ENCODE measurements at regions not wholly inside any gene's neighbourhood (a gene's known extent, or its start where the extent isn't known, plus 50 kb on each side); places are given as distances from the start of the nearest gene placed in this dataset.

DNA sequence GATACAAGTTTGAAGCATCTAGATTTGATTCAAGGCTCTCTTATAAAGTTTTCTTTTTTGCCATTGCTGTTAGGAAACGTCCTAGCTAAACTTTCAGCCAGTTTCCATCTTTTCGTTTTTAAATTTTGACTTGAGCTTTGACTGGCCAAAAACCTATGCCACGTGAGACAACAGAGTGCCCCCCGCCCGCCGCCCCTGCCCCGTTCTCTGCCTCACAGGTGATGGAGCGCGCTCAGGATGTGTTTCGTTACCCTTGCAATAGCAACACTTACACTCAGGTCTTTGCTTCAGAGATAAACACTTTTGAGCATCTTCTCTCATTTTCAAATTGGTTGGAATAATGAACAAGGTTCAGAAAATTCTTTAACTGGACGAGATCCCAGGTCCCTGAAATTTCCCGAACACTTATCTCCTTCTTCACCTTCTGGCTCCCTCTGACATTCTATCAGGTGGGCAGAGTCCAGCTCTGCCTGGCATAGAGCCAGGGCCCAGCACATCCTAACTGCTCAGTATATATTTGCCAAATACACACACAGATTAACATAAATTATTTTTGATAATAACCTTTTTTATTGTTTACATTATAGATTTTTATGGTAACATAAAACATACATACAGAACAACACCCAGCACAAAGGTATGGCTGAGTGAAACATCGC lies 301.1 kb downstream of the IRS2 start:
- DNase-seq (ENCODE audit: low spot score) = no peak
- Histone ChIP-seq H3K4me3 (no peak overlapping the region), H3K27ac (no peak overlapping the region)
- TF ChIP-seq, protein P1, sequence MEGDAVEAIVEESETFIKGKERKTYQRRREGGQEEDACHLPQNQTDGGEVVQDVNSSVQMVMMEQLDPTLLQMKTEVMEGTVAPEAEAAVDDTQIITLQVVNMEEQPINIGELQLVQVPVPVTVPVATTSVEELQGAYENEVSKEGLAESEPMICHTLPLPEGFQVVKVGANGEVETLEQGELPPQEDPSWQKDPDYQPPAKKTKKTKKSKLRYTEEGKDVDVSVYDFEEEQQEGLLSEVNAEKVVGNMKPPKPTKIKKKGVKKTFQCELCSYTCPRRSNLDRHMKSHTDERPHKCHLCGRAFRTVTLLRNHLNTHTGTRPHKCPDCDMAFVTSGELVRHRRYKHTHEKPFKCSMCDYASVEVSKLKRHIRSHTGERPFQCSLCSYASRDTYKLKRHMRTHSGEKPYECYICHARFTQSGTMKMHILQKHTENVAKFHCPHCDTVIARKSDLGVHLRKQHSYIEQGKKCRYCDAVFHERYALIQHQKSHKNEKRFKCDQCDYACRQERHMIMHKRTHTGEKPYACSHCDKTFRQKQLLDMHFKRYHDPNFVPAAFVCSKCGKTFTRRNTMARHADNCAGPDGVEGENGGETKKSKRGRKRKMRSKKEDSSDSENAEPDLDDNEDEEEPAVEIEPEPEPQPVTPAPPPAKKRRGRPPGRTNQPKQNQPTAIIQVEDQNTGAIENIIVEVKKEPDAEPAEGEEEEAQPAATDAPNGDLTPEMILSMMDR (IDR thresholded peaks at IDR 0.05) = no peak

DNA sequence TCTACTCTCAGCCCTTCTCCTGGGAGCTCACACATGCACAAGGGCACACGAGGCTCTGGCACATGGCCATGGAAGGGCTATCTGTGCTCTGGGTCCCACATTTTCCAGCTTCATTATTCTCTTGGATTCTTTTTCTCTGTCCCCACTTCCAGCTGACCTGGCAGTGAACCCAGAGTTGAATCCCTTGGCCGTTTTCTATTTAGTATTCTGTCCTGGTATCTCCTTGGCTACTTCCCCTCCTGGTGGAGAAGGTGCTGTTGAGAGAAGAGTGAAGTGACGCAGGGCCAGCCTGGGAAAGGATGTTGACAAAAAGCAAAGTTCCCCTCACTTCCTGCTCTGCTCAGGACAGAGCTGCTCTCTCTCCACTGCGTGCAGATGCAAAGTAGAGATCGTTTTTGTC lies 303.1 kb downstream of the IRS2 start:
- Histone ChIP-seq H3K27ac (no peak overlapping the region), H3K4me3 (no peak overlapping the region)
- no peak for DNase-seq (ENCODE audit: low spot score)
- TF ChIP-seq, protein P1 (IDR thresholded peaks at IDR 0.05) = no peak

DNA sequence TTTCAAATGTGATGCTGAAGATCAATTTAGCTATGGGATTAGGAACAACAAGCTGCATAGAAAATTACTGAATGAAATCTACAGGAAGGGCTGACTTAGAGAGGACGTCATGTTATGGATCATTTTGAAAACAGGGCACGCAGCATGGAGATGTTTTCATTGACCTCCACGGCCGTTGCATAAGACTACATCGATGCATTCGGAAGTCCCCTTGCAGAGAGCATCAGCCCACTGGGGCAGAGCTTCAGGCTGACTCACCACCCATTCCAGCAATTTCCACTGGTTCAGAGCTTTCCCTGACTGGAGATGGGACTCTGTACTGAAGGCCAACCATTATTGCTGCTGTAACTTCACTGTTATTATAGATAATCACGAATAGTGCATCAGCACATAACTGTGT lies 305.3 kb downstream of the IRS2 start:
- Histone ChIP-seq H3K4me3 (no peak overlapping the region), H3K27ac (no peak overlapping the region)
- TF ChIP-seq, protein P1 (IDR thresholded peaks at IDR 0.05) = no peak
- DNase-seq (ENCODE audit: low spot score) = no peak

DNA sequence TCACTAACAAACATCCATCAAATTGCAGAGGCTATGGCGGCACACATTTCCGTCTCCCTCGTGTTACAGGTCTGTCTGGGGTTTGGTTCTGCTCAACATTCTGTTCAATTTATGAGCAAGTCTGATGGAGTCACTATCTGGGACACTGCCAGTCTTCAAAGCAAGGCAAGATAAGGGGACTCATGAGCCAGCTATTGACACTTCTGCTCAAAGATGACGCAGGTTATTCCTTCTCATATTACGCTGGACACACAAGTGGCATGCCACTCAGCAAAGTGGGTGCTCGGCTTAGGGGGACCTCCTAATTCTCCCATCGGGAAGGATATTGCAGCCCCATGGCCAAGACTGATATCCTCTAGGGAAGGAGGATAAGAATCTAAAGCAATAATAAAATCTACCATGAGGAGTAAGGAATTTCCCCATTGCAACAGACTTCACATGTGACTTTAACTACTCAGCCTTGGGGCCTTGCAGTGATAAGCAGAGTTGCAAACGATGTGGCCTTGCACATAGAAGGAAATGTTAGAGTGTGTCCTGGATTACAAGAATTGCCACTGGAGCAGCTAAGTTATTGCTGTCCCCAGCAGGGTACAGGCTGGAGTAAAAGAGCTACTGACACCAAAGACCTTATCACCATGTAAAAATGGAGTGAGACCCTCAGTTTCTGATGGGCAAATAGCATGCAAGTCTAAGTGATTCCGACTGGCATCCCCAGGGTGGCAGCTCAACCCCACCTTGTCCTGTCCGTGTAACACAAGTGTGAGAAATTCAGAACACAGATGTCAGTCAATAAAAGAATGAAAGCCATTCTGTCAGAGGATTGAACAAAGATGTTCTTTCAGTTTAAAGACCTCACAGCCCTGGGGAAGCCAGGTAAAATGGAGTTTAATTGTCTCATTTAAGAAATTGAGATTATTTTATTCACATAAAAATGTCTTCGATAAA lies 306.1 kb downstream of the IRS2 start:
- Histone ChIP-seq H3K27ac (peak overlapping the region in 1 of 2 donors; percentile 45), H3K4me3 (no peak overlapping the region)
- TF ChIP-seq, protein P1 (IDR thresholded peaks at IDR 0.05) = no peak
- no peak for DNase-seq (ENCODE audit: low spot score)

DNA sequence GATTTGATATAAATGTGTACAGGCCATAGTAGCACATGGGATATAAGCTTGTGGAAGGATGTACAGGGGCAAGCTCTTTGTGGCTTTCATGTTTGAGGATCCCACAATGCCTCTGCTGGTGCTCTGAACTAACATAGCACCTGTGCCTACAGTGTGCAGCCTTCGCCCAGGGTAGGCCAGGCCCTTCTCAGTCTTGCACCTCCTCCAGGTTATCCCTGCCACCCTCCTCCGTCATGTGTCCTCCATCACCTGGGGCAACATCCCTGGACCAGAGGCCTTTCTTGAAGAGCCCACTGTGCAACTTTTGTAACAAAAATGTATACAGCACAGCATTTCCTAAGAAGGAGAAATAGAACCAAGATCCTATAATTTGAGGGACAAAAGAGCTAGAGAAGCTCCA lies 306.8 kb downstream of the IRS2 start:
- Histone ChIP-seq H3K27ac (peak overlapping the region in 1 of 2 donors; percentile 45), H3K4me3 (no peak overlapping the region)
- DNase-seq (ENCODE audit: low spot score) = no peak
- TF ChIP-seq, protein P1 (IDR thresholded peaks at IDR 0.05) = no peak

DNA sequence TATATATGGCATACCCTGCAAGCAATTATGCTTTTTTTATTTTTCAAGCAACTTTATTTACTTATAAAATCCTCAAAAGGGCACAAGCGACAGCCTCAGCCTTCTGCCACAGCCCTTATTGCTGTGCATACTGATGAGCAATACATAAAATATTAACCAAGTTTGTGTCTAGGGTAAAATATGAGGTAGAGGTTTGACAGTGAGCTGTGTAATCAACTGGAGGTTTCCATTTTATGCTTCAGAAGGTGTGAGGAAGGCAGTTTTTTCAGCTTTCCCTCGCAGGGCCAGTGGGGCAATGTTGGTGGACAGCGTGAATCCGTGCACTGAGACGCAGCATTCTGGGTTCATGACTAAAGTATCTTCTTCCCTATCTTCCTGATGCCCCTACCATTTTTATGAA lies 310.4 kb downstream of the IRS2 start:
- TF ChIP-seq, protein P1 (IDR thresholded peaks at IDR 0.05) = no peak
- no peak for DNase-seq (ENCODE audit: low spot score)
- Histone ChIP-seq H3K4me3 (no peak overlapping the region), H3K27ac (no peak overlapping the region)
